Spleen (tissue), 7 donors: ENCODE measurements at regions not wholly inside any gene's neighbourhood (a gene's known extent, or its start where the extent isn't known, plus 50 kb on each side); places are given as distances from the start of the nearest gene placed in this dataset.

Experiments used
- CTCF ChIP-seq, 11 experiments: fragments of 200-600 bp in 7 of 11; fragments of 450-650 bp in 4 of 11; sonication (generic) in 4 of 11; IDR thresholded peaks in 8 of 11; conservative IDR thresholded peaks in 3 of 11; 1 replicate in 7 of 11; 2 replicates in 4 of 11; pipeline versions ENCODE4 v1.4.0 to v1.8.0; 2016 to 2021; ENCODE audit warnings: antibody characterized with exemption in 11 of 11, inconsistent platforms in 4 of 11, mild to moderate bottlenecking in 1 of 11
- POLR2A ChIP-seq, 3 donors: fragments of 450-650 bp; IDR thresholded peaks; one replicate each; pipeline ENCODE4 v1.5.1; 2017; ENCODE audit warnings: antibody characterized with exemption in 3 of 3, mild to moderate bottlenecking in 1 of 3
- POLR2AphosphoS5 ChIP-seq, 3 donors: sonication (generic); formaldehyde crosslinking; IDR thresholded peaks; one replicate each; pipeline ENCODE4 v1.5.1; 2017; ENCODE audit warnings: antibody characterized with exemption in 3 of 3
- donor health status: DM: no; HTN: no; CAD: no; lungs with moderate emphysema.
- donor health status: DM: no; HTN: no; CAD: no.
- donor health status: DM: no; HTN: no; CAD: no.

GRCh38 chr2:107338571-107338970 lies 452.6 kb upstream of the ST6GAL2 start:
- TF ChIP-seq CTCF (IDR thresholded peaks at IDR 0.05 in 8 of 11, conservative IDR thresholded peaks at IDR 0.05 in 3 of 11) (no peak), POLR2A (IDR thresholded peaks at IDR 0.05) (no peak), POLR2AphosphoS5 (IDR thresholded peaks at IDR 0.05) (no peak)
